HG03442 (cell line): ENCODE measurements at regions not wholly inside any gene's neighbourhood (a gene's known extent, or its start where the extent isn't known, plus 50 kb on each side); places are given as distances from the start of the nearest gene placed in this dataset.

Experiments
- ATAC-seq: cut with Tn5 transposase; IDR thresholded peaks from one replicate; pipeline ENCODE4 v1.9.1; 2021; ENCODE audit warnings: mild to moderate bottlenecking, moderate library complexity; ENCODE audit not compliant: unreplicated experiment

DNA sequence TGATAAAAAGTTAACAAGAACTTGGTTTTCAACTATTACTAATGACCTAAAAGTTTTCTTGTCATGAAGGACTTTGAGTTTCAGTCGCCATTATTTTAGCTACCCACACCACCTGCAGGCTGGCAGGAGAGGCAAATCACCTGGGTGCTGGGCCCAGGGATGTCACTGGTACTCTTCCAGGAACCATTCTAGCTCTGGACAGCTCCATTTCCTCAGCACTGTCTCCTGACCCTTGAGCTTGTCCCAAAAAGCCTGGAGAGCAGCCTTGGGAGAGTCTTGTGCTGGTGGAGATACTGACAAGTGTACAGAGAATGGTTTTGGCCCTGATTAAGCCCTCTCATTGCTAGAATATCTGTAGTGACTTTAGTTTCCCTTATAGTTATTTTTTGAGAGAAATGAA lies 1924.1 kb upstream of the WWC1 start:
- no peak for ATAC-seq

DNA sequence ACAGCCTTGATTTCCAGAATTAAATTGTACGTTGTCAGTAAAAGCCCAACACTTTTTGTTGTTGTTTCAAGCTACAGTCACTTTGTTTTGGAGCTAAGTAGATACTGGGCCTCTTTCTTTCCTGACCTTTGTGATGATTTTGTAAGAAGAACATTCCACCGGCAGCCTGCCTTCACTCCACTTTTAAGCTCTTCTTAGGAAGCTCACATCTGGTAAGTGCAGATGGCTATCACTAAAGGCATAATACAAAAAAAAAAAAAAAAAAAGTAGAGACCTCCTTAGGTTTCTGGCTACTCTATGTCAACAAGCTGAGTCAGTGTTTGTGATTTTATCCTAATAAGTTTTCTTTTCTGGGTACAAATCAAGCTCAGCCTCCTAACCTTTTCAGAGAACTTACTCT lies 1922.1 kb upstream of the WWC1 start:
- ATAC-seq, result no peak

DNA sequence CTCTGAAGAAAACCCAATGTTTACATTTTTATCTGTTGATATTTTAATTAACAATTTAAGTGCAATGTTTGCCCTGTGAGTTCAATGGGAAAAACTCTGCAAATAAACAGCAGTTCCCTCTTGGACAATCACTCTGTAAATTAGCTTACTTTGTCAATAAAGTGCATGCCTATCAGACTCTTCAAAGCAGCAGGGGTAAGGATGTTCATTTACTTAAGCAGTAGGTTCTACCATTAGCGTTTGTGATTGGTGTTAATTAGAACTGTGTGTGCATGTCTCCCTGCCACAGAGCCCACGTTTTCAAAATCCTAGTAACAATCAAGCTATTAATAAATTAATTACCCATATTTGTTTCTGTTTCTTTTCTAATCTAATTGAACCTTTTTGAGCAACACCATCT lies 1921.6 kb upstream of the WWC1 start:
- ATAC-seq, result no peak

DNA sequence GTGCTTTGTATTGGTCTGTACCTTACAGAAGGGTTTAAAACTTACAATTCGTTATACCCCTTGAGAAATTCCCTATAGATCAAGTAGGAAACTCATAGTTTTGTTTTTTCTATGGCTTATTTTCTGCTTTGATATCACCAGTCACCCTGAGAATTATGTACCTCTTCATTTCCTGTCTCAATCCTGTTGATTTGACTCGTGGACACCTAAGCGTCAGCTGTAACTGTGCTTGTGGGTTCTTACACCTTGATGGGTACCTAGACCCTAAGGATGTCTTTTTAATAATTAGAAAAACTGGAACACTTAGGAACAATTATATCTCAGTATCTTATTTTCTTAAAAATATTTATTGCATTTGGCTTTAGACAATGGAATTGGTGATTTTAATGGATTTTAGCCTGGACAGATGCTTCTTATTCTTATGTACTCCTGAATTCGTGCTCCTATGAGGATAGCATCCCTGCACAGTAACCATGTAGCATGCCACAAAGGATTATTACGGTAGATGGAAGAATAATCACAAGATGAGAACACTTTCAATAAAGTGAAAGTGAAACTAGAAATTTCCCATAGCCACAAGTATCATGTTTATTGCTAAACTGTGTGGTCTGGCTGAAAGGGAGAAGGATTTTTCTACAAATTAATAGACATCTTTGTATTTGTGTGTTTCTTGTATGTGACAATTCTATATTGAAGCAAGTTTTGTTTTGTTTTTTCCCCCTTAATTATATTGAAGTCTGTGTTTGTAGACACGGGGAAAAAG lies 1920.3 kb upstream of the WWC1 start:
- ATAC-seq, result no peak

DNA sequence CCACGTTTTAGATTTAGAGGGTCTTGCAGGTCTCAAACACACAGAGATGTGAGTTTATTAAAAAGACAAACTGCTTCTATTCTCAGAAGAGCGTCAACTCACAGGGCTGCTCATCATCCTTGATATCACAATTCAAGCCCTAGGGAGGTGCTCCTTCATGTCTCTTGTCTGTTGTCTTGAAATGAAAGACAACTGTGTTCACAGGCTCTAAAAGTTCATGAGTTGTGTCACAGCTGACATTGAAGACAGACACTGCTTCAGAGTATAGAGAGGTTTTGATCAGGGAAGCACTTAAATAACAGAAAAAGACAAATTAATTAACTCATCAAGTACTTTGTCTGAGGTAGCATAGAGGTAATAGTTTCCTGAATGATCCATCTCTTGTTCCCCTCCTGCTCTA lies 1917.6 kb upstream of the WWC1 start:
- no peak for ATAC-seq

DNA sequence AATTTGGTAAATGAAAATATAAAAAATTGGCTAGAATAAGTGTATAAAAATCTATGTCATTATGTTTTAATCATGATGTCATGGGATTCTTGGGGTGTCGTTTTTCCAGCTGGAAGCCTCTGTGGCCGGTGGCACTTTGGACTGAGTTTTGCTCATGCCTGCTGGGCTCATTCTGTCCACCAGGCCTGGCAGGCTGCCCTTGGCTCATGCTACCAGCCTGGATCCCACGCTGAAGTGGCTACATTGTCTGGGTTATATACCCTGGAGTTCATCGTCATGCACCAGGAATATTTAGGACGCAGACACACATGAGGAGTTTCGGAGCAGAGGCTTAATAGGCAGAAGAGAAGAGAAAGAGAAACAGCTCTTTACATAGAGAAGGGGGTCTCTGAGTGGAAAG lies 1913.7 kb upstream of the WWC1 start:
- ATAC-seq, result no peak

DNA sequence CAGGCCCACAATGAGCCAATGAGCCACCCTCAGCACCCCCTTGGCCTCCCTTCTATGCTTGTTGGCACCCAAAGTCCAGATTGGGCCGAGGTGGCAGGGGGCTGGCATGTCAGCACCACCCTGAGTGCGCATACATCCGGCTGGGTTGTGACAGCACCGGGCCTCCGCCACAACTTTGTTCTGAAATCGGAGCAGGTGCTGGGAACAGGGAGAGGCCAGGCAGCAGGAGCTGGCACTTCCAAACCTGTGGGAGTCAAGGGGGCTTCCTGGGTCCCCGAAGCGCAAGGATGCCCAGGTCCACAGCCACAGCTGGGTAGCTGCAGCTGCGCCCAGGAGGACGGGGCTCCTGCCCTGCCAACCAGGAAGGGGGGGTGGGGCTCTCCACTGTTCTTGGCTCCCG lies 1911.9 kb upstream of the WWC1 start:
- ATAC-seq, result no peak

DNA sequence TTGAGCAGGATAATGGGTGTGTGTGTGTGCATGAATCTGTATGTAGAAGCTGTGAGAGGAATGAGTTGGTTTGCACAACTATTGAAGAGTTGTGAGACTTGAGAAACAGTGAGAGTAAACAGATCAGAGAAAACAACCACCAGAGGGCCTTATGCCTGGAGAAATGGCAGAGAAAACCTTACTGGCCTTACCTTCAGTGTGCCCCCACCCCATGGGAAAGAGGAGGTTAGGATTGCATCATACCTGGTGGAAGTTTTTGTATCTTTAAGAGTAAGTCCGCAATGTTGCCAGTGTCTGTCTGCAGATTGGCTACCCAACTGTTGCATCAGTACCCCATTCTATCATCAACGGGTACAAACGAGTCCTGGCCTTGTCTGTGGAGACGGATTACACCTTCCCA lies 1909.4 kb upstream of the WWC1 start:
- no peak for ATAC-seq

DNA sequence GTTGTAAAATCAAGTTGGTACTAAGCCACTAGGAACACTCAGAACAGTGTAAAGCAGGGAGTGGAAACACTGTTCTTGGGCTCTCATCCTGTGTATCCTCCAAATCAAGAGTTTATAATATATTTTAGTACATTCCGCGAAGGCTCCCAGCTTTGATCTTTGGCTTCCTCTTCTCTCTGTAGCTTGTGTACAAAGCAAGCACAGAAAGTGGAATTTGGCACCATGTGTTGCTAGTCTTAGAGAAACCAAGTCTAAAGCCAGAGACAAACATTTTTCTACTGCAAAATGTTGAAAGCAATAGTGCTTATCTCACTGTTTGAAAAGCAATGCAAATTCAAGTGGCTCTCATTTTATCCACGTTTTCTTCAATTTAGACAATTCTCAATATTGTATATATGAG lies 1893.3 kb upstream of the WWC1 start:
- ATAC-seq, result no peak

DNA sequence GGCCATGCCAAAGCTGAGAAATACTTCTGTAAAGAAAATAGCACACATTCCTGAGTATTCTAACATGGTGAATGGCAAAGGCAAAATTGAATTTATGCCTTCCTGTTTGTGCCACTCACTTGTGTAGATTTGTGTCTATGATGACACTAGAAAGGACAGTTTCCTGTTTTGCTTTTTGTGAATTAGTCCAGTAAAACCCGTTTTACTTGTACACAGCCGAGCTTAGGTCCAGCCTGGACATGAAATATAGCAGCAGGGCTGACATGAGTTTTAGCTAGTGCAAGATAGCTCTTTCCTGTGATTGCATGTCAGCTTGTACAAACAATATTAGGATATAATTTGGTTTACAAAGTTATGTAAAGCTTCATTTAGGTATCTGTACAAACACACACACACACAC lies 1891.7 kb upstream of the WWC1 start:
- ATAC-seq, result no peak

DNA sequence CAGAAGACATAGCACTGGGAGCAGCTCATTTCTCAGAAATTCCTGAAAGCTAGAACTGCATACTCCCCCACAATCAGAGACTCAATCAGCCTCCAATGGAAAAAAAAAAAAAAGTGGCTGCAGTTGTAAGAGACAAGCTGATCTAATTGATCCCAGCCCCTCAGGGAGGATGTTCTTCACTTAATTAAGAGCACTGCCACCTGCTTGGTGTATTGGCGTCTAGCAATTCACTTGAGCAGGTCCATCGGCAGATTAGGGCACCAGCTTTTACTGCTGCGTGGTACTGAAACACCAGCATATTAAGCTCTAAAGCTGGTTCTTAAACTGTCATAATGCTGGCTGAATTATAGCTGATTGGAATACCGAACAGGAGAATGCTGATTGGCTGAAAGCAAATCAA lies 1890.1 kb upstream of the WWC1 start:
- no peak for ATAC-seq

DNA sequence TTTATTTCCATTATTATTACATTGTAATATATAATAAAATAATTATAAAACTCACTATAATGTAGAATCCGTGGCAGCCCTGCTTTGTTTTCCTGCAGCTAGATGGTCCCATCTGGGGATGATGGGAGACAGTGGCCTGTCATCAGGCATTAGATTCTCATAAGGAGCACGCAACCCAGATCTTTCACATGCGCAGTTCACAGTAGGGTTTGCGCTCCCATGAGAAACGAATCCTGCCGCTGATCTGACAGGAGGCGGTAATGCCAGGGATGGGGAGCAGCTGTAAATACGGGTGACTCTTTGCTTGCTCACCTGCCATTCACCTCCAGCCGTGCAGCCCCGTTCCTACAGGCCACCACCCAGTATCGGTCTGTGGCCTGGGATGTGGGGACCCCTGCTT lies 1879.3 kb upstream of the WWC1 start:
- ATAC-seq, result no peak

DNA sequence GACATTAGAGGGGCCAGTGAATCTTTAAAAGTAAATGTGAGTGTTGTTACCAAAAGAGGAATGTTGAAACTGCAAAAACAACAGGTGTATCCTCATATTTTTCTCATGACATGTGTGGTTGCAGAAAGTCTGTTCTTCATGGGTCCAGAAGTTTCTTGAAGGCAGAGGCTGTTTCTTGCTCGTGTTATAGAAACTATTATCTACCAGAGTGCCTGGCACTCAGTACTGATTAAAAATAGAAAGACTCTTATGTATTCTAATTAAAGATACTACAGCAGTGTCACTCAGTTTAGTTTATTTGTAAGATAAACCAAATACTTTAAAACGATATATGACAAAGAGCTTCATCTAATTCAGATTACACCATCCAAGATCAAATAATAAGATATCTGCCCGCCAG lies 1864.2 kb upstream of the WWC1 start:
- no peak for ATAC-seq

DNA sequence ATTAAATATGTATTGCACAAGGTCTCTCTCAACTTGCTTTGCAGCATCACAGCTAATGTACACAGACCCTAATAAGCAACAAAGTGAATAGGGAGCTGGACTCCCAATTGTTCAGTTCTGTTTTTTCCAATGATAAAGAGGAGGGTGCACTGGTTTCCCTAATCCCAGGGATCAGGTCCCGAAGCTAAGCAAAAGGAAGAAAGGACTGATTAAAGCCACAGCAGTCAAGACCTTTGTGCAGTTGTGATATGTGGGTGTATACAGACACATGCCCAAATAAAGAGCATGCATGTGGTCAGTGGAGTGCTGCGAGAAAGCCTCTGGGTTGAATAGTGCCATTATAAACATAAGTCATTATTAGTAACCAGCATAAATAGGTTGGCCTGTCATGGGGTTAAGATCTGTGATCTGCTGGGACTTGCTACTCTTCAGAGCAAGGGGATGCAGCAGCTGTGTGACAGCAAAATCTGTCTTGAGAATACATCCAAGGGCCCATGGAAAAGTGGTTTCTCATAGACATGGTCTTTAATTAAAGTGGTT lies 1863.1 kb upstream of the WWC1 start:
- ATAC-seq, result no peak

DNA sequence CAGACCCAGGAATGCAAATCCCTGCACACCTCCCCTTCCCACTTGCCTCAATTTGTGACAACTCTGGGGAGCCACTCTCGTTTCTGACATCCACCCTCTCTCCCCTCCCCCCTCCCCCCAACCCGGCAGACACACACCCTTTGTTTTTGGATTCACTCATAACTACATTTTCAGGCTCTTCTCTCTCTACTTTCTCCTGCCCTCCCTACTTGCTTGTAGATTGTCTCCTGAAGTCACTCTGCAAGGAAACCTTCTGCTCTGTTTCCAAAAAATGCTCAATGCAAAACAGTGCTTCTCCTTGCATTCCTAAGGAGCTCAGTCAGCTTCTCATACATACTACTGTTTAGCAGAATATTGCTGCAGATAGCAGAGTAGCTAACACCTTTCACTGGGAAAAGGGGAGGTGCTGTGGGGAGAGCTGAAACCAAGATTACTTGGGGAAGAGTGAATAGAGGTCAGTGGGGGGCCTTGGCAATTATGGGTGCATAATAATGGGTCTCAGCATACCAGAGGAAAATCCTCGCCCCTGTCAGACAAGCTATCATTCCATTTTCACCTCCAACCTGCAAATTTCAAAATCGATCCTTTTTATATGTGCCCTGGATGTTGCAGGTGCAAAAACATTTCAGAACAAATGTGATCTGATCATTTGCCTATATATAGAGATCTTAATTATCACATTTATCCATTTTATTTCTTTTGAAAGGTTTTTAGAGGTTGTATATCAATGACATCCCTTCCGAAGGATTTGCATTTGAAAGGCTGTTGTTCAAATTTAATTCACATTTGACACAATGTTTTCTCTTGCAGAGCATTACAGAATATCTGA lies 1860.7 kb upstream of the WWC1 start:
- ATAC-seq, result no peak

DNA sequence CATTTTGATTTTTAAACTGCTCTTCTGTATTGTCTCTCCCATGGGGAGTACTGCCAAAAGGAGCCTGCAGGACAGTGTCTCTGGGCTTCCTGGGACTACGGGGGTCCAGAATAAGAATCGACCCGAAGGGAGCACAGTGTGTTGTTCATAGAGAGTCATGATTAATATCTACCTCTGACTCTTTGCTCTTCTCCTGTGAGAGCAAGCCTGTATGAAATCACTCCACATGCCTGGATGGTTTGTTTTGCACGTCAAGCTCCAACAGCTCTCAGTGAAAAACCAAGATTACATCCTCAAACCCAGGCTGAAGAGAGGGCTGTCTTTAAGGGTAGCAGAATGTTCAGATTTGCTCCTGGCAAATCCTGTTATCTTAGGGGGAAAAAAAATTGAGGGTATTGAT lies 1860.0 kb upstream of the WWC1 start:
- ATAC-seq, result no peak

DNA sequence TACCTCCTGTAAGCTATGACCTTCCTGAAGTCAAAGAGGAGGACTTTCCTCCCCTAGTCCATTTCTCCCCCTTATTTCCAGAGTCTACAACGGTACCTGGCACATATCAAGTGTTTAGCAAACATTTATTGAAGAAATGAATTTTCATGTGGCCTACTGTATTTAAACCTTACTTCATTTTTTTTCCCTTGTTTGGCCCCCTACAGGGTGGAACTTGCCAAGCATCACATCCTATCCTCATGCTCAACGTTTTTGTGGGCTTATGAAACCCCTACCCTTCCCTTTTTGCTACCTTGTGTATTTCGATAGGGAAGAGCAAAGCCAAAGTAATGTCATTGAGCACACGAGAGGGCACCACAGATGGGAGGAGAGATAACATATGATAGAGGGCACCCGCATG lies 1857.8 kb upstream of the WWC1 start:
- ATAC-seq, result no peak

DNA sequence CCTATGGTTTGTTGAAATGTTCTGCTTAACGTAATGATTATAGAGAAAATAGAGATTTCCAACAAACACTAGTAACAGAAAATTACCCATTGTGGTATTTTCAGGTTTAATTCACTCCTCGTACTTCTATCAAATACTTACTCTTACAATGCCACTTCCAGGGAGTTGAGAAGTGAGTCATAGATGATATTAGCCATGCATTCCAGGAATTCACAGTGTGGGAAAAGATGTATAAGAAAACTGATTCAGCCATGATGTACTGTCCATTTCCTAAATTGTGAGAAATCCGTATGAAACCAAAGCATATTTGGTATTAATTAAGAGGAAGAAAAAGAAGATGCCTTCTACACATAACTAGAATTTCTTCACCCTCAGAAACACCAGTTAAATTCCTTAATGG lies 1854.6 kb upstream of the WWC1 start:
- ATAC-seq, result no peak

DNA sequence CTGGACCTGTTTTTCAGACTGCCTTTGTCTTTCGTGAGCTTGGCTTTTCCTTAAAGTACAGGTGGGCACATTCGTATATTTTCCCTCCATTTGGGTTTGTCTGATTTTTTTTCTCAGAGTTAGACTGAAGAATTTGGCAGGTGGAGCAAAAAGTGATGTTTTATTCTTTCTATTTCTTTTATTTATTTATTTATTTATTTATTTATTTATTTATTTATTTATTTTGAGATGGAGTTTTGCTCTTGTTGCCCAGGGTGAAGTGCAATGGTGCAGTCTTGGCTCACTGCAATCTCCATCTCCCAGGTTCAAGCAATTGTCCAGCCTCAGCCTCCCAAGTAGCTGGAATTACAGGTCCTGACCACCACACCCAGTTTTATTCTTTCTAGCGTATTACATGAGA lies 1805.1 kb upstream of the WWC1 start:
- ATAC-seq, result no peak

DNA sequence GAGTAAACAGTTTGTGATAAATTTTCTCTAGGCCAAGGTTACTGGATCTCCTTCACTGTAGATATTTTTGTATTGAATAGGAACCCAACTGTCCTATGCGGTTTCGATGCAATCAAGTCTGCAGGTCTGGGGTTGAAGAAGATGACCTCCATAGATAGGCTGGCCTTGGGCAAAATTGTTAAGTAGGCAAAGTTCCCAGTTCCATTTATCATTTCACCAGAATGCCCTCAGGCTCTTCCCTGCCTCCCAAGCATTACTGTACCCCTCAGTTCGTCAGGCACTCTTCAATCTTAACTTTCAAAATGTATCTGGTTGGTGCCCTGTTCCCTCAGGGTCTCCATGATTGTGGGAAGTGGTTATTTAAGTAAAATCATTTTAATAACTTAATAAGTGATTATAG lies 1802.9 kb upstream of the WWC1 start:
- ATAC-seq, result no peak

DNA sequence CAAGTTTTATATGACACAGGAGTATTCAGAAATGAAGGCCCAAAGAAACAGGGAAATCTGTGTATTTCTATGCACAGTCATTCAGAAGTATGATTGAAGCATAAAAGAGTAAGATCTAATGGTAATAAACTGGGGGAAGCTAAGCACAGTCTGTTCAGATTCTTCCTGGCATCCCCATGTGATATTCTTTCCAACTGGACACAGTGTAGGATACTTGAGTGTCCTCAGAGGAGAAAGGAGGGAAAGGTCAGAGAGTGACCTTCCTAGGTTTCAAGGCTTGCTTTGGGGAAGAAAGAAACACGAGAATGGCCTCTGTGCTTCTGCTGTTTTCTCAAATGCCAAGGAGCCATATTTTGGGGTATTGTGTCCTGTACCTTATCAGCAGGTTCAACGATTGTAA lies 1798.4 kb upstream of the WWC1 start:
- no peak for ATAC-seq

DNA sequence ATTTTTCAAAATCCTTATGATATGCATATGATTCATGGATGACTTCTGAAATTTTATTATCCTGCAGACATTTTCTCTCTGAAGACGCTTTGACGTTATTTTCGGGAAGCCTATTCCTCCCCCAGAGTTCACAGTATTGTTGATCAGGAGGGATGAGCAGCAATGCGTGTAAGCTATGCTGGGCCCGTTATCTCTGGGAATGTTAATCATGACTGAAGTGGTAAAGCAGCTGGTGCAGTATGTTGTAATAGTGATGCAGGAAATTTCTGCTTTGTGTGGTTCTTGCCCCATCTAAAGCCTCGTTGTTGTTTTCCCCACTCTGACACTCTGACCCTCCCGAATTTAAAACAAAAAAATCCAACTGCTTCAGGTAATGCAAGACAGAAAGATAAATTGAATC lies 1797.8 kb upstream of the WWC1 start:
- no peak for ATAC-seq
